Endodermal cell (in vitro differentiated cells): ENCODE measurements at regions not wholly inside any gene's neighbourhood (a gene's known extent, or its start where the extent isn't known, plus 50 kb on each side); places are given as distances from the start of the nearest gene placed in this dataset.

Source experiments
- DNase-seq: peaks from one replicate; pipeline ENCODE4 v3.0.0-alpha.2; 2017
- H3K27ac ChIP-seq: 2 replicates; pipeline ENCODE4 v1.5.1; 2013; ENCODE audit warnings: mild to moderate bottlenecking, low read depth, low read length, moderate library complexity
- H3K27me3 ChIP-seq: 2 replicates; pipeline ENCODE4 v1.6.1; 2013; ENCODE audit warnings: mild to moderate bottlenecking, low read length, moderate library complexity; ENCODE audit not compliant: insufficient read depth, control insufficient read depth, poor library complexity, severe bottlenecking
- H3K36me3 ChIP-seq: 2 replicates; pipeline ENCODE4 v1.7.0; 2013; ENCODE audit warnings: mild to moderate bottlenecking, low read length, moderate library complexity; ENCODE audit not compliant: control insufficient read depth, insufficient read depth
- H3K4me1 ChIP-seq: one replicate; pipeline ENCODE4 v1.7.0; 2013; ENCODE audit warnings: low read length; ENCODE audit not compliant: control insufficient read depth, insufficient read depth
- H3K4me3 ChIP-seq: 2 replicates; pipeline ENCODE4 v1.5.1; 2013; ENCODE audit warnings: mild to moderate bottlenecking, low read length, moderate library complexity
- H3K9ac ChIP-seq: 2 replicates; pipeline ENCODE4 v1.6.1; 2013; ENCODE audit warnings: mild to moderate bottlenecking, low read length, moderate library complexity; ENCODE audit not compliant: poor library complexity, severe bottlenecking; ENCODE audit errors: extremely low read depth
- H3K9me3 ChIP-seq: 2 replicates; pipeline ENCODE4 v1.6.1; 2013; ENCODE audit warnings: mild to moderate bottlenecking, low read length, moderate library complexity; ENCODE audit not compliant: control insufficient read depth
- H3K27ac Mint-ChIP-seq: 2 replicates; pipeline ENCODE4 v1.8.0; 2020; ENCODE audit warnings: mixed read lengths
- H3K27me3 Mint-ChIP-seq: 2 replicates; pipeline ENCODE4 v1.8.0; 2021; ENCODE audit warnings: mild to moderate bottlenecking, mixed read lengths; ENCODE audit not compliant: insufficient read depth
- H3K36me3 Mint-ChIP-seq: 2 replicates; pipeline ENCODE4 v1.8.0; 2020; ENCODE audit warnings: low read depth, mixed read lengths
- H3K4me1 Mint-ChIP-seq: 2 replicates; pipeline ENCODE4 v1.8.0; 2020; ENCODE audit warnings: mixed read lengths
- H3K4me3 Mint-ChIP-seq: 2 replicates; pipeline ENCODE4 v1.8.0; 2020; ENCODE audit warnings: mild to moderate bottlenecking, moderate library complexity, mixed read lengths
- H3K9me3 Mint-ChIP-seq: 2 replicates; pipeline ENCODE4 v1.8.0; 2020; ENCODE audit warnings: mild to moderate bottlenecking, mixed read lengths
- CTCF ChIP-seq: fragments of 200-600 bp; sonication (generic); conservative IDR thresholded peaks from 2 replicates; pipeline ENCODE4 v1.5.0; 2021; ENCODE audit warnings: antibody characterized with exemption, mild to moderate bottlenecking
- WGBS, 2 experiments: methylation state at CpG; one replicate each; pipeline versions ENCODE4 v1.1.5 to v1.1.7; 2013; ENCODE audit warnings: missing lambda C conversion rate in 2 of 2, mixed read lengths in 1 of 2; ENCODE audit not compliant: insufficient coverage in 1 of 2, insufficient read length in 1 of 2; 5-methylcytosine and 5-hydroxymethylcytosine counted together

GRCh38 chr2:48254839-48255238 is 59.6 kb upstream of the FOXN2 start:
- H3K4me3 Mint-ChIP-seq: no peak overlapping the region
- no peaks in the 10 kb centered on the region for H3K36me3 ChIP-seq
- H3K9me3 ChIP-seq: no peaks in the 10 kb centered on the region
- H3K4me1 Mint-ChIP-seq: peaks cover 10% of the 10 kb centered on the region
- H3K36me3 Mint-ChIP-seq: no peaks in the 10 kb centered on the region
- WGBS, 2 experiments: 100% methylated on average over 1 of the region's 1 CpG; no CpG with 5 or more reads in 1 of the 2 experiments
- H3K4me1 ChIP-seq: peaks cover 6% of the 10 kb centered on the region
- H3K27me3 ChIP-seq: no peaks in the 10 kb centered on the region
- H3K27ac Mint-ChIP-seq: no peak overlapping the region
- no peak for TF ChIP-seq CTCF
- H3K9ac ChIP-seq: no peak overlapping the region
- H3K9me3 Mint-ChIP-seq: no peaks in the 10 kb centered on the region
- no peak for DNase-seq
- no peak overlapping the region for H3K4me3 ChIP-seq
- no peak overlapping the region for H3K27ac ChIP-seq
- H3K27me3 Mint-ChIP-seq: no peaks in the 10 kb centered on the region

GRCh38 chr2:48257456-48257855 is 57.0 kb upstream of the FOXN2 start:
- no peaks in the 10 kb centered on the region for H3K36me3 ChIP-seq
- no peaks in the 10 kb centered on the region for H3K9me3 Mint-ChIP-seq
- H3K4me1 Mint-ChIP-seq: no peaks in the 10 kb centered on the region
- TF ChIP-seq CTCF: no peak
- no peak overlapping the region for H3K9ac ChIP-seq
- no peak overlapping the region for H3K4me3 Mint-ChIP-seq
- no peaks in the 10 kb centered on the region for H3K27me3 Mint-ChIP-seq
- no peak overlapping the region for H3K4me3 ChIP-seq
- H3K27ac ChIP-seq: no peak overlapping the region
- H3K4me1 ChIP-seq: peaks cover 3% of the 10 kb centered on the region
- DNase-seq: no peak
- H3K27me3 ChIP-seq: no peaks in the 10 kb centered on the region
- 93 to 100% methylated on average over 1 to 2 of the region's 2 CpGs for WGBS, 2 experiments
- H3K36me3 Mint-ChIP-seq: no peaks in the 10 kb centered on the region
- H3K27ac Mint-ChIP-seq: no peak overlapping the region
- no peaks in the 10 kb centered on the region for H3K9me3 ChIP-seq

- H3K27me3 Mint-ChIP-seq: no peaks in the 10 kb centered on the region
- H3K36me3 Mint-ChIP-seq: no peaks in the 10 kb centered on the region
- Histone ChIP-seq H3K27me3 (no peaks in the 10 kb centered on the region), H3K9ac (no peak overlapping the region), H3K36me3 (no peaks in the 10 kb centered on the region), H3K4me1 (no peaks in the 10 kb centered on the region), H3K4me3 (no peak overlapping the region), H3K27ac (no peak overlapping the region), H3K9me3 (no peaks in the 10 kb centered on the region)
- H3K9me3 Mint-ChIP-seq: no peaks in the 10 kb centered on the region
- no peak overlapping the region for H3K27ac Mint-ChIP-seq
- no peak for DNase-seq
- H3K4me1 Mint-ChIP-seq: no peaks in the 10 kb centered on the region
- 97% methylated on average over 3 to 4 of the region's 4 CpGs for WGBS, 2 experiments
- H3K4me3 Mint-ChIP-seq: no peak overlapping the region
- no peak for TF ChIP-seq CTCF
Measured at GRCh38 chr2:48258481-48259149, 55.9 kb upstream of the FOXN2 start.
